GM19463 (cell line): ENCODE measurements at regions not wholly inside any gene's neighbourhood (a gene's known extent, or its start where the extent isn't known, plus 50 kb on each side); places are given as distances from the start of the nearest gene placed in this dataset.

Experiments
- ATAC-seq: cut with Tn5 transposase; IDR thresholded peaks from one replicate; pipeline ENCODE4 v1.9.1; 2021; ENCODE audit warnings: mild to moderate bottlenecking, moderate library complexity; ENCODE audit not compliant: unreplicated experiment

- ATAC-seq = no peak
Observed at GRCh38 chr15:56868170-56868569, 50.3 kb upstream of the TCF12 start.

- ATAC-seq = no peak
Observed at GRCh38 chr15:56866803-56867202, 51.6 kb upstream of the TCF12 start.

- ATAC-seq = no peak
Observed at GRCh38 chr15:56857828-56858227, 60.6 kb upstream of the TCF12 start.

GRCh38 chr15:56856934-56857333, 61.5 kb upstream of the TCF12 start:
- peak; percentile 62 for ATAC-seq

GRCh38 chr15:56844892-56845291, 73.6 kb upstream of the TCF12 start:
- no peak for ATAC-seq

GRCh38 chr15:56844471-56844870, 74.0 kb upstream of the TCF12 start:
- ATAC-seq = no peak

- no peak for ATAC-seq
Observed at GRCh38 chr15:56839641-56840040, 78.8 kb upstream of the TCF12 start.

GRCh38 chr15:56839099-56839498, 79.3 kb upstream of the TCF12 start:
- no peak for ATAC-seq

GRCh38 chr15:56838085-56838484, 80.4 kb upstream of the TCF12 start:
- no peak for ATAC-seq

- ATAC-seq = no peak
Observed at GRCh38 chr15:56837273-56837672, 81.2 kb upstream of the TCF12 start.

- ATAC-seq = no peak
Observed at GRCh38 chr15:56835718-56836171, 82.7 kb upstream of the TCF12 start.

GRCh38 chr15:56832125-56832524, 86.3 kb upstream of the TCF12 start:
- ATAC-seq = no peak

- no peak for ATAC-seq
Observed at GRCh38 chr15:56831467-56832005, 86.9 kb upstream of the TCF12 start.

- no peak for ATAC-seq
Observed at GRCh38 chr15:56824175-56824574, 90.9 kb upstream of the ZNF280D start.

- peak; percentile 89 for ATAC-seq
Observed at GRCh38 chr15:56821721-56822425, 88.6 kb upstream of the ZNF280D start.

GRCh38 chr15:56820333-56820732, 87.0 kb upstream of the ZNF280D start:
- no peak for ATAC-seq

- ATAC-seq = no peak
Observed at GRCh38 chr15:56817321-56818080, 84.2 kb upstream of the ZNF280D start.

GRCh38 chr15:56816781-56817180, 83.5 kb upstream of the ZNF280D start:
- ATAC-seq = no peak

- ATAC-seq = no peak
Observed at GRCh38 chr15:56815247-56815646, 81.9 kb upstream of the ZNF280D start.

- ATAC-seq = no peak
Observed at GRCh38 chr15:56814429-56814828, 81.1 kb upstream of the ZNF280D start.

GRCh38 chr15:56813995-56814394, 80.7 kb upstream of the ZNF280D start:
- ATAC-seq = no peak

GRCh38 chr15:56812961-56813360, 79.7 kb upstream of the ZNF280D start:
- ATAC-seq = no peak
